Fibroblast of skin of abdomen (primary cell): ENCODE measurements at regions not wholly inside any gene's neighbourhood (a gene's known extent, or its start where the extent isn't known, plus 50 kb on each side); places are given as distances from the start of the nearest gene placed in this dataset.
A peak's percentile ranks its signal among the peaks of the same experiment; 100 is the strongest.

Source experiments
- DNase-seq: peaks from one replicate; pipeline ENCODE4 v3.0.0-alpha.2; 2013

DNA sequence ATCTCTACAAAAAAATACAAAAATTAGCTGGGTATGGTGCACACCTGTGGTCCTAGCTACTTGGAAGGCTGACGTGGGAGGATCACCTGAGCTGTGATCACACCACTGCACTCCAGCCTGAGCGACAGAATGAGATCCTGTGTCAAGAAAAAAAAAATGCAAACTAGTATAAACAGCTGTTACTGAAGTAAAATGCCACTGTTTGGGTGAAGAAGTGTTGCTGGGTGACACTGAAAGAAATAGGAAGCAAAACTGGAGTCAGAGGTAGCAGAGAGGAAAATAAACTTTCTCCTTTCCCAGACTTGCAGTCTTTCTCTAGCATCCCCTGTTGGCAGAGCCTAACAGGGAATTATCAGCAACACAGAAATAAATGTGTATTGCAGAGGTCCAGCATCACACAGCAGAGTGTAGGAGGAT is 241.2 kb upstream of the PREP start:
- DNase-seq, result no peak

- peak; percentile 79 for DNase-seq
Observed at GRCh38 chr6:105642708-105643107, 239.8 kb upstream of the PREP start.

DNA sequence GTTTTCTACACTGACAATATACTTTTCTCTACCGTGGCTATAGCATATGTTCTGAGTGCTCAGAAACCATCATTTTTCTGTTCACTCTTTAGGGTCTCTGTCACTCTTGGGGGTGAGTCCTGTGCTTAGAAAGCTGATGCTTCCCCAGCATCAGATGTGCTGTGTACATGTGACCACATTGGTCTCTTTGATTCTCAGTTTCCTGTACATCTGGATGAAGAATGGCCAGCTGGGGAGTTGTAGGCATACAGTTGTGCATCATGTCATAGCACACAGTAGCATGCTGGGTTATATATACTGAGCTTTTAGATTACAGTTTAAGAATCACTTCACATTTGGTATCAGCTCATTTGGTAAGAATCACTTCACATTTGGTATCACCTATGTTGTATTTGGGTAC is 238.6 kb upstream of the PREP start:
- no peak for DNase-seq

DNA sequence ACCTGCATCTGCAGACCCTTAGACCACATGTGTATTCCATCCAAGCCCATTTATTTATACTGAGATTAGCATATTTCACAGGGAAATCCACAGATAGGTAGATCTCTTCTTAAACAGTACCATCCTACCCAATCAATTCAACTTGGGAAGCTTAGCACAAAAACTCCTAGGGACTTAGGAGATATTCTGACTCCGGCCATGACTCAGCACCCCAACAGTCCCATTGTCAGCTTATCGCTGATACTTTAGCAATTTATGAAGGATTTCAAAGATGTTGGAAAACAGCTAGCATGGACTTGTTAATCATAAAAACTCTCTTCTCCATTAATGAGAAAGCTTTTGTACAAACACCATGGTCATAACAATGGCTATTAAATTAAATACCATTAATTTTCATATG is 236.2 kb upstream of the PREP start:
- no peak for DNase-seq

GRCh38 chr6:105633814-105634213 is 230.9 kb upstream of the PREP start:
- DNase-seq, result no peak

GRCh38 chr6:105628156-105628860 is 225.4 kb upstream of the PREP start:
- DNase-seq, result no peak

DNA sequence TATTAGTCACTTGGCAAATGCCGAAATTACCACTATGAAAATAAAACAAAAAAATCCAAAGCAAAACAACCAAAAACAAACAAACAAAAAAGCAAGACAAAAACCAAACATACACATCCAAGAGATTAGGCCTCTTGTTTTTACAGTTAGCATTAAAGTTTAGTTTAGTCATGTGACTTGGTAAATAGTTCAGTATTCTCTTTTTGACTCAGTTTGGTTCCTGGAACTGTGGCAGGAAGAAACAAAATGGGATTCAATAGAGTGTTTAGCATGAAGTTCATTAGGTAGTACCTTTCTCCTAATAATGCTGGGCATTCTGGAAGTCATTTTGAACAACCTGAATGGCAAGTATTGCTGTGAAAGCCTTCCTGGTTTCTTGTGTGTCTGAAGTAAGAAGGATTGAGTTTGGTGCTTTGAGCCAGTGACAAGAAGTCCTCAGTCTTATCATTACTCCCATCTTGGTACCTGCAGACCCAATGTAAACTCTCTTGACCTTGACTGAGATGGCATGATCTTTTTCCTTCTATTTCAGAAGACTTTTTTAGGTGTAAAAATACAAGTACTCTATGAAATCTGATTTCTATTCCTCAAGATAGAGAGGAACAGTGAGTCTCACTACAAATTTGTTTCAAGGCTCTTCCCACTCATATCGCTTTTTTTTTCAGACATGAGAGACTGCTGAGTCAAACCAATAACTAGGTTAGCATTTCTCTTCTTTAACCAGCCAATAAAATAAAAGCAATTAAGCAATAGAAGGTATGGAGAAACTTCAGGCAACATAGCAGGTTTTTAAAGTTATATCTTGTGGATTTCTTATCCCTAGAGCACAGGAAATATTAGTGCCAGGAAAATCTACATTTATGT is 223.6 kb upstream of the PREP start:
- no peak for DNase-seq

- DNase-seq, result no peak
Observed at GRCh38 chr6:105624021-105624420, 221.1 kb upstream of the PREP start.

GRCh38 chr6:105622226-105622625 is 219.3 kb upstream of the PREP start:
- no peak for DNase-seq

- DNase-seq, result no peak
Observed at GRCh38 chr6:105621564-105622175, 218.8 kb upstream of the PREP start.

DNA sequence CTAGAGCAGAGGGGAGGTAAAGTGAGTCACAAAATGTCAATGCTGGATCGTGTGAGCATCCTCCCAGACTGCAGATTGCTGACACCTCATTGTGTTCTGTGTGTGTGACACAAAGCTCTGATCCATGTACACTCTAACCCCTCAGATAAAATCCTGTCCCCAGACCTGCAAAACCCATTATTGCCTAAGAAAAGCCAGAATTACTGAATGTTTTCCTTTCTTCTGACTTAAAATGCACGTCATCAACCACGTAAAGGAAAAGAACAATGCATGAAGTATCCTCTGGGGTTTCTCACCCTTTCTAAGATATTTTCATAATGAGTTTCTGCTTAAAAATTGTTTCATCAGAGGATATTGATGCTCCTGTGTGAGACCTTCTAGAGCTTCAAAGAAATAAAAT is 218.0 kb upstream of the PREP start:
- no peak for DNase-seq

DNA sequence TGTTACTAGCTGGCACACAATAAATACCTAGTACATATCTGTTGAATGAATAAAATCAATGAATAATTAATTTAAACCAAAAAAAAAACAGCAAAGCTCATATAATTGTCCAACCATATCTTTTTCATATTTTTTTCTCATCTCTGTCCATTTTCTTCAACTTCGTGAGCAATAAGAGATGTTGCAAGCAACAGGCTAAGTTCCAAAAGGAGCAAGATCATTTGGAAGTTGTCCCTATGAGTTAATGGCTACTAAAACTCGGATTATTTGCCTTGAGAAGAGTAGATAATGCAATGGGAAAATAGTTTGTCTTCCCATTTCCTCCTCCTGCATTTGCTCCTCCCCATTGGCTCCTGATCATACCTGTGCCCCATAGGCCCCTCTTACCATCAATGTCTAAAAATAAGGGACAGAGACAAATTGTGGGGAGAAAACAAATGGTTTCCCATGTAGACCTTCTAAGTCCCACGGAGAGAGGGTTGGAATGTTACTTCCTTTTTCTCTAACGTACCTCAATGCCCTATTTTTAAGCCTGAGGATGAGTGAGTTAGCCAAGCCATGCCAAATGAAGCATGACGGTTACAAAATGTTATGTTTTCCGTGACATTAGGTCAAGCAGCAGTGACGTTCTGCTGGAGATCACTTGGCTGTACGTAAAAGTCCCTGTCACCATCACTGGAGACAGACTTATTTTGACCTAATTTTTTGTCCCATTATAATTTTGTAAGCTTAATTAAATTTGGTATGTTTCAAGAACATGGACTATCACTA is 217.3 kb upstream of the PREP start:
- no peak for DNase-seq

DNA sequence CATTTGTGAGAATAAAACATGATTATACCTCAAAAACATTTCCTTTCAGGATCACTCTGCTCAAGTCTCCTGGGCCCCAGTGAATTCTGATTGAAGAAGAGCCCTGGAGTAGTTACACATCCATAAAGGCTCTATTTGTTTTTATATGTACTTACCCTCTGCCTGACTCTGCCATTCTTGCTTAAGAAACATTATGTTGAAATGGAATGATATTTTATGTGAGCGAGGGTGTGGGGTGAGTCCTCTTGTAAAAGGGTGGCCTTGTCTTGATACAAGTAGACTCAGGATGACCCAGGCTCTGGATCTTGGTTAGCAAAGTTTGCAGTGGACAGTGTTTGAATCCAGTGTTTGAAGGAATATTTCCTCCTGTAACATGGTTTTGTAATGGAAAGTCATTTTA is 215.4 kb upstream of the PREP start:
- no peak for DNase-seq

DNA sequence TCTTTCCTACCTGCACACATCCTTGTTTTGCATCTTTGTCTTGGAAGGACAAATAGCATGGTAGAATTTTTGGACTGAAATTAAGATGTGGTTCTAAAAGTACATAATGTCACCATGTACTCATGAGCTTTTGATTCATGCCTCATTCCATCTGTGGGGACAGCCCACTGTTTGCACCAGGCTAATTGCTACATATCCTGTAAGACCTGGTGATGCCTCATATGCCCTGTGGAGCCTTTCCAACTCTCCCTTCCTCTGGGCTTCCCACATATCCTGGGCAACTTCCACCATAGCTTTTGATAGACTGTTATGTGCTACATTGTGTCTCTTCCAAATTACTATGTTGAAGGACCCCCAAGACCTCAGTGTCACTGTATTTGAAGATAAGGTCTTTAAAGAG is 213.6 kb upstream of the PREP start:
- DNase-seq, result no peak

DNA sequence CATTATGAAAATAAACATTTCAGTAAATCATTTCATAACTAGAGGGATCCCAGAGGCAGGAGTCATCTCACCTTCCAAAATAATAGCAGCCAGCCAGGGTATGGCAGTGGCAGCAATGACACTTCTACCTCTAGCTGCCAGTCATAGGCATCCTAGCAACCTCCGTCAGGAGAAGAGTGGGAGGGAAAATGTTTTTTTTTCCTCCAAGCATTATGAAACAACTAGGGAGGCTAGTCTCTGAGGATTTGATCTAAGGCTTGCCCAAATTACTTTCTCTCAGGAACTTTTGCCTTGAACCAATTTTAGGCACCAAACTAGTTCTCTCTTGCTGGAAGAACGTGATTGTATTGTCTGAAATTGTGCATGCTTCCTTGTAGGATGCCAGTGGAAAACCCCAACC is 208.7 kb upstream of the PREP start:
- no peak for DNase-seq

DNA sequence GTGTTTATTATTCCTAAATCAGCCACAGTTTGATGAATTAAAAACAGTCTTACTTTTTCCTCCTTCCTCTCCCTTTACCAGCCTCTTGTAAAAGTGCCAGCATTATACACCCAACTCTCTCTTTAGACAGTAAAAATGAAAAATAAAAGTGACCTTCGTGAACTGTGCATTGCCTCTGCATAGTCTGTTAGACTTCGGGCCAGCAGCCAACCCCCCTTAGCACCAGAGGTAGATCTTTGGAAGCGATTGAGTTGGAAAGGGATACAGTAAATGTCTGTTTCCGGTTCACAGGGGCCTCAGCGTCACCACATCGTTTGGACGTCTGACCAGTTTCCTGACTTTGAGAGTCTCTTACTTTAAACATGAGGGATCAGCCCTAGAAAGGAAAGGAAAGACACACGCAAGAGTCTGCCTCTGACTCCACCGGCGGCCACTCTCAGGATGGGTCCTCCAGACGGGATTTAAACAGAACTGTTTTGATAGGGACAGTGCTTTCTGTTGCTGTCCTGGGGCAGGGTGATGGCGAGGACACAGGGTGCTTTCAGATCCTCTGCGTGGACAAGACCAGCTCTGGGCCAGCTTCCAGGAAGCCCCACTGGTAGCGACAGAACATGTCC is 206.6 kb upstream of the PREP start:
- DNase-seq, result no peak

- DNase-seq, result peak; percentile 97
Observed at GRCh38 chr6:105608711-105609374, 206.0 kb upstream of the PREP start.

DNA sequence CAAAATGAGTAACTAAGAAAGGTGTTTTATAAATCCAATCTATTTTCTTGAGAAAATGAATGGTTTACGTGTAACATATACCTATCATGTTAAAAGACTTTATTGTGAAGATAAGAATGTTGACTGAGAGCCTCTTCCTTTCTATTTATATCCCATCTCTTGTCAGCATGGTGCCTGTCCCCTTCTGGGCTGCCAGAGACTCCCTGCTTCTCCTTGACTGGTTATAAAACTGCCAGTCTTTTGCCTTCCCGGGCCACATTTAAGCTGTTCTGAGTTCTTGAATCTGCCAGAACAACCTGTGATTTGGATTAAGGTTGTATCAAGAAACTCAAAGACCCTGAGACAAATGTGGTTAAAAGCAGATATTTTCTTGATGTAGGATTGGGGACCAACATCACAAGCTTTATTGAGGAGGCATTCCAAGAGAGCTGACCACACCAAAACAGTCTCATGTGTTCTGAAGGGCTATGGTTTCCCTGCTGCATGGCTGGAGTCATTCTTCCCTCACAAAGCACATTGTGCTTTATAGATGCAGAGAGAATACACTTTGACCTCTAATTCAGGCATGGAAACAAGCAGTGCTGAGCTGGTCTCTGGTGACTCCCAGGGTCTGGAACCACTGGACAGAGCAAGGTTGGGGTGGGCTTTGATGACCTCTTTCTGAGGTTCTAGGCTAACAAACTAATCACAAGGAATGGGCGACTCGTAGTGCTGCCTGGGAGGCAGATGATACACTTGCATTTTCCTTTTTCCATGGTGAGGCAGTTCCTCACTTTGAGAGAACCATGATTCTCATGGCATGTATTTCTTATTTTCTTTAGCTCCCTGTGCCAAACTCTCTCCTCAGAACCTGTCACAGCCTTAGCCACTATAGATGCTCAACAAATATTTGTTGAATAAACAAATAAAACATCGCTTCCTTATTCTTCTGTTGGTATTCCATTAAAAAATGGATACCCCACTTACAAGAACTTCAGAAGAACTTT is 205.0 kb upstream of the PREP start:
- no peak for DNase-seq

GRCh38 chr6:105606831-105607463 is 204.1 kb upstream of the PREP start:
- no peak for DNase-seq

GRCh38 chr6:105604587-105604884 is 201.7 kb upstream of the PREP start:
- DNase-seq, result no peak
